ENCODE measurements at regions not wholly inside any gene's neighbourhood (a gene's known extent, or its start where the extent isn't known, plus 50 kb on each side); places are given as distances from the start of the nearest gene placed in this dataset.

GRCh38 chr14:21861153-21861552 is 187.5 kb upstream of the OR4E1 start:
- DNase-seq (ENCODE audit: low read depth in 1 of 2, low spot score in 1 of 2): no peak
- no peak for FAIRE-seq
- Histone ChIP-seq H3K27ac (no peak overlapping the region), H3K9me3 (no peaks in the 10 kb centered on the region), H3K4me2 (no peak overlapping the region), H3K4me1 (no peaks in the 10 kb centered on the region), H3K4me3 (no peak overlapping the region)
- no peak for ATAC-seq
- ChIA-PET CTCF (interaction anchor here (1.5 kb wide), 1 partner anchor 14 kb away, joined by 3 read pairs; no protein-coding TSS in a partner anchor), POLR2A (no interaction called here)
- 59% methylated on average over 4 of the region's 4 CpGs for WGBS (ENCODE audit: missing lambda C conversion rate)
- TF ChIP-seq ESRRA (IDR thresholded peaks at IDR 0.05; ENCODE audit: borderline replicate concordance, low read length) (no peak), PBX3 (IDR thresholded peaks at IDR 0.05) (no peak), KDM5A (IDR thresholded peaks at IDR 0.05) (no peak), RARB (CRISPR knock-in tag; IDR thresholded peaks at IDR 0.05) (no peak), SREBF2 (IDR thresholded peaks at IDR 0.05) (no peak)

GRCh38 chr14:21860172-21860571 is 186.6 kb upstream of the OR4E1 start:
- WGBS (ENCODE audit: missing lambda C conversion rate): 31% methylated on average over 3 of the region's 3 CpGs
- ChIA-PET CTCF (interaction anchor here (1.6 kb wide), 1 partner anchor 9 kb away, joined by 6 read pairs; no protein-coding TSS in a partner anchor), POLR2A (no interaction called here)
- no peak overlapping the region for H3K4me3 ChIP-seq
- no peaks in the 10 kb centered on the region for H3K9me3 ChIP-seq
- 0 out of 6 replicates have a peak, but pooled peaks of 1 of the 2 experiments have one; percentile 33 for ATAC-seq
- no peaks in the 10 kb centered on the region for H3K4me1 ChIP-seq
- DNase-seq (ENCODE audit: low read depth in 1 of 2, low spot score in 1 of 2): peak; percentile 7 to 28
- TF ChIP-seq JUNB (IDR thresholded peaks at IDR 0.05) (no peak), CTCF (IDR thresholded peaks at IDR 0.05) (peak; percentile 41; the same call in 2 of the 3 replicates), MAX (IDR thresholded peaks at IDR 0.05) (no peak), RAD21 (conservative IDR thresholded peaks at IDR 0.05 in 1 of 2, IDR thresholded peaks at IDR 0.05 in 1 of 2) (0 out of 5 replicates have a peak, but pooled peaks of 1 of the 2 experiments have one; percentile 6), NFE2L2 (conservative IDR thresholded peaks at IDR 0.05; ENCODE audit: low read length) (no peak), FOXS1 (CRISPR knock-in tag; IDR thresholded peaks at IDR 0.05) (no peak), KDM5A (IDR thresholded peaks at IDR 0.05) (no peak), CEBPB (IDR thresholded peaks at IDR 0.05) (no peak), RCOR1 (IDR thresholded peaks at IDR 0.05; ENCODE audit: low read depth, low read length) (no peak), SREBF2 (IDR thresholded peaks at IDR 0.05) (no peak), RNF2 (IDR thresholded peaks at IDR 0.05; ENCODE audit: borderline replicate concordance, low read depth) (no peak), SMC3 (IDR thresholded peaks at IDR 0.05) (no peak), ZNF302 (CRISPR knock-in tag; IDR thresholded peaks at IDR 0.05) (no peak), BCL3 (IDR thresholded peaks at IDR 0.05) (no peak), E2F6 (IDR thresholded peaks at IDR 0.05; ENCODE audit: borderline replicate concordance, low read depth) (no peak), EHF (CRISPR knock-in tag; IDR thresholded peaks at IDR 0.05) (no peak), RARB (CRISPR knock-in tag; IDR thresholded peaks at IDR 0.05) (no peak)
- no peak overlapping the region for H3K4me2 ChIP-seq
- no peak overlapping the region for H3K27ac ChIP-seq
- FAIRE-seq: no peak

- DNase-seq (ENCODE audit: low read depth in 1 of 2, low spot score in 1 of 2) (no peak), FAIRE-seq (no peak), ATAC-seq (no peak)
- no peaks in the 10 kb centered on the region for H3K4me1 ChIP-seq
- CTCF ChIA-PET: interaction anchor here (0.5 to 2.1 kb wide), 8 partner anchors 9 to 892 kb away, joined by 3 to 7 read pairs (median 3); no protein-coding TSS in a partner anchor
- POLR2A ChIA-PET: no interaction called here
- 22% methylated on average over 3 of the region's 3 CpGs for WGBS (ENCODE audit: missing lambda C conversion rate)
- no peak overlapping the region for H3K27ac ChIP-seq
- H3K4me2 ChIP-seq: no peak overlapping the region
- H3K9me3 ChIP-seq: no peaks in the 10 kb centered on the region
- H3K4me3 ChIP-seq: no peak overlapping the region
- TF ChIP-seq CBX2 (IDR thresholded peaks at IDR 0.05; ENCODE audit: borderline replicate concordance, low read depth): no peak
These were observed 179.2 kb upstream of the OR4E1 start for GRCh38 chr14:21852775-21853174.
